A549 (cell line): ENCODE measurements at regions not wholly inside any gene's neighbourhood (a gene's known extent, or its start where the extent isn't known, plus 50 kb on each side); places are given as distances from the start of the nearest gene placed in this dataset.

ENCODE experiments used
- CHD2 ChIP-seq: fragments of 150-350 bp; IDR thresholded peaks from 2 replicates; pipeline ENCODE4 v1.6.1; 2014; ENCODE audit warnings: low read length; ENCODE audit not compliant: partially characterized antibody
- MYC ChIP-seq: IDR thresholded peaks from 2 replicates; pipeline ENCODE4 v1.6.1; 2012; ENCODE audit warnings: mild to moderate bottlenecking, inconsistent platforms, low read length, improper control_type of control experiment, borderline replicate concordance
- POLR2A ChIP-seq: IDR thresholded peaks from 2 replicates; pipeline ENCODE4 v1.6.1; 2012; ENCODE audit warnings: mild to moderate bottlenecking, low read length
- TF ChIP-seq, protein P1 (sequence below): fragments of >200 bp; sonication (Bioruptor Twin); formaldehyde crosslinking; IDR thresholded peaks from 3 replicates; pipeline ENCODE4 v1.5.1; 2016

DNA sequence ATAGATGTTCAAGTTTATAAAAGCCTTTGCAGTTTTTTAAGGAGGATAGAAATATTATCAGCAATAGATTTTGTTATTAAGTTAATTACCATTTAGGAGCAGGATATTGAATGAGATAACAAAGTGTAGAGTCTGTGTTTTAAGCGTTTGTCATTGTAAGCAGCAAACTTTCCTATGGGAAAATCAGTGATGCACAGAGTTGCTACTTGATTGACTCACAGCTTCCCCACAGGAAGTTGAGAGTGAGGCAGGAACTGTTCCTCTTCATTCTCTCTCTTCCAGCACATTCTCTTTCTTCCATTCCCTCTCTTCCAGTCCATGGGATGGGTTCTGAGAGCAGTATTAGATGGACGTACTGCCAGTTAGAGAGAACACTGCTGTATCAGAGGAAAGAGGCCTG lies 867.7 kb upstream of the AGA start:
- TF ChIP-seq, protein P1, sequence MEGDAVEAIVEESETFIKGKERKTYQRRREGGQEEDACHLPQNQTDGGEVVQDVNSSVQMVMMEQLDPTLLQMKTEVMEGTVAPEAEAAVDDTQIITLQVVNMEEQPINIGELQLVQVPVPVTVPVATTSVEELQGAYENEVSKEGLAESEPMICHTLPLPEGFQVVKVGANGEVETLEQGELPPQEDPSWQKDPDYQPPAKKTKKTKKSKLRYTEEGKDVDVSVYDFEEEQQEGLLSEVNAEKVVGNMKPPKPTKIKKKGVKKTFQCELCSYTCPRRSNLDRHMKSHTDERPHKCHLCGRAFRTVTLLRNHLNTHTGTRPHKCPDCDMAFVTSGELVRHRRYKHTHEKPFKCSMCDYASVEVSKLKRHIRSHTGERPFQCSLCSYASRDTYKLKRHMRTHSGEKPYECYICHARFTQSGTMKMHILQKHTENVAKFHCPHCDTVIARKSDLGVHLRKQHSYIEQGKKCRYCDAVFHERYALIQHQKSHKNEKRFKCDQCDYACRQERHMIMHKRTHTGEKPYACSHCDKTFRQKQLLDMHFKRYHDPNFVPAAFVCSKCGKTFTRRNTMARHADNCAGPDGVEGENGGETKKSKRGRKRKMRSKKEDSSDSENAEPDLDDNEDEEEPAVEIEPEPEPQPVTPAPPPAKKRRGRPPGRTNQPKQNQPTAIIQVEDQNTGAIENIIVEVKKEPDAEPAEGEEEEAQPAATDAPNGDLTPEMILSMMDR, result no peak
- TF ChIP-seq CHD2, result no peak
- TF ChIP-seq POLR2A, result no peak
- TF ChIP-seq MYC, result no peak
